HG02938 (cell line): ENCODE measurements at regions not wholly inside any gene's neighbourhood (a gene's known extent, or its start where the extent isn't known, plus 50 kb on each side); places are given as distances from the start of the nearest gene placed in this dataset.
"Not testable (repeated sequence)": the region's sequence is repeated elsewhere in the genome, so short reads cannot be mapped to it uniquely, and the experiment has no call there.

Experiments
- ATAC-seq: cut with Tn5 transposase; IDR thresholded peaks from one replicate; pipeline ENCODE4 v1.9.1; 2021; ENCODE audit warnings: mild to moderate bottlenecking, moderate library complexity; ENCODE audit not compliant: unreplicated experiment

GRCh38 chr6:2611092-2611491 is 139.6 kb downstream of the MYLK4 start:
- ATAC-seq: no peak

GRCh38 chr6:2608503-2608902 is 142.2 kb downstream of the MYLK4 start:
- ATAC-seq: no peak

GRCh38 chr6:2600363-2600762 is 150.4 kb downstream of the MYLK4 start:
- ATAC-seq: no peak

GRCh38 chr6:2599817-2600216 is 150.9 kb downstream of the MYLK4 start:
- ATAC-seq: no peak

GRCh38 chr6:2598867-2599266 is 151.9 kb downstream of the MYLK4 start:
- no peak for ATAC-seq

- ATAC-seq: no peak
These were observed 152.7 kb downstream of the MYLK4 start for GRCh38 chr6:2597991-2598390.

GRCh38 chr6:2597457-2597856 is 153.3 kb downstream of the MYLK4 start:
- not testable (repeated sequence) for ATAC-seq

- no peak for ATAC-seq
These were observed 154.5 kb downstream of the MYLK4 start for GRCh38 chr6:2596222-2596621.

- ATAC-seq: no peak
These were observed 155.9 kb downstream of the MYLK4 start for GRCh38 chr6:2594868-2595267.

- ATAC-seq: no peak
These were observed 157.6 kb downstream of the MYLK4 start for GRCh38 chr6:2593167-2593566.

- ATAC-seq: no peak
These were observed 161.5 kb downstream of the MYLK4 start for GRCh38 chr6:2589171-2589661.

GRCh38 chr6:2583459-2583858 is 167.3 kb downstream of the MYLK4 start:
- no peak for ATAC-seq

GRCh38 chr6:2582268-2582667 is 168.5 kb downstream of the MYLK4 start:
- ATAC-seq: no peak

GRCh38 chr6:2581611-2582010 is 169.1 kb downstream of the MYLK4 start:
- no peak for ATAC-seq

- ATAC-seq: no peak
These were observed 169.7 kb downstream of the MYLK4 start for GRCh38 chr6:2581011-2581410.

- no peak for ATAC-seq
These were observed 170.7 kb downstream of the MYLK4 start for GRCh38 chr6:2579804-2580570.

GRCh38 chr6:2579241-2579761 is 171.4 kb downstream of the MYLK4 start:
- ATAC-seq: no peak

- no peak for ATAC-seq
These were observed 172.0 kb downstream of the MYLK4 start for GRCh38 chr6:2578767-2579166.

- ATAC-seq: no peak
These were observed 174.2 kb downstream of the MYLK4 start for GRCh38 chr6:2576499-2576898.

- ATAC-seq: no peak
These were observed 175.5 kb downstream of the MYLK4 start for GRCh38 chr6:2575236-2575635.

- ATAC-seq: not testable (repeated sequence)
These were observed 181.3 kb downstream of the MYLK4 start for GRCh38 chr6:2569420-2569819.

GRCh38 chr6:2566048-2566447 is 184.7 kb downstream of the MYLK4 start:
- no peak for ATAC-seq

- ATAC-seq: no peak
These were observed 185.2 kb downstream of the MYLK4 start for GRCh38 chr6:2565499-2565898.
